SH-SY5Y (cell line): ENCODE measurements at regions not wholly inside any gene's neighbourhood (a gene's known extent, or its start where the extent isn't known, plus 50 kb on each side); places are given as distances from the start of the nearest gene placed in this dataset.

ENCODE experiments used
- GATA2 ChIP-seq: IDR thresholded peaks from 2 replicates; pipeline ENCODE4 v1.6.1; 2011; ENCODE audit warnings: mild to moderate bottlenecking, low read depth, low read length
- GATA3 ChIP-seq: IDR thresholded peaks from 2 replicates; pipeline ENCODE4 v1.6.1; 2011; ENCODE audit warnings: low read depth, mild to moderate bottlenecking, low read length, moderate library complexity

DNA sequence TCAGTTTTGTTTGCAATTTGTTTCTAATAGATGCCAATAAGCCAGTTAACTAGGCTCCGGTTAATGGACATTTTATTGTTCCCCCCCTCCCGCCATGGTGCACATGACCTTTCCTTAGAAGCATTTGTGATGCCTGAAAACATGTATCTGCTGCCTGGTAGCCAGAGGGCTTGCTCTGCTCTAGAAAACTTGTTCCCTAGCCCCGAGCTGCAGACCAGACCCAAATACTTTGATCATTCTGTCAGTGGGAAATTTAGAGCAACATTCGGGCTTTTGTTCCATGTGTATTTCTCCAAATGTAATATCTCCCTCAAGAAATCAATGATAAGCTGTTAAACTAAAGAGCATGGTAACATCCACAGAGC, 104.7 kb downstream of the EVX1 start:
- TF ChIP-seq GATA2 (no peak), GATA3 (no peak)

DNA sequence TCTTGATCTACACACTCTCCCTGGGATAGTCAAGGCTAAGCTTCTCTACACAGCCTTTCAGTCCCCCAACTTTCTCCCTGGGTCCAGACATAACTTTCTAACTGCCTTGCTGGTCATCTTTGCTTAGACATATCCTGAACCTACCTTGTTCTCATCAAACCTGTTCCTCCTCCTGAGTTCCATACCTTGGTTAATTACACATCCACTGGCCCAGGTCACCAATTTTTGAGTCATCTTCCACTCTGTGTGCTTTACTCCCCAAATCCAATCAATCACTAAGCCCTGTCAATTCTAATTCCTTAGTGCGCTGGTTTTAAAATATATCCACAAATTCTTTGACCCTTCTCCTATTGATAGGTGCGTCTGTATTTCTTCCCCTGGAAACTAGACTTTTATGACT, 107.0 kb downstream of the EVX1 start:
- TF ChIP-seq GATA3, result no peak
- TF ChIP-seq GATA2, result no peak

DNA sequence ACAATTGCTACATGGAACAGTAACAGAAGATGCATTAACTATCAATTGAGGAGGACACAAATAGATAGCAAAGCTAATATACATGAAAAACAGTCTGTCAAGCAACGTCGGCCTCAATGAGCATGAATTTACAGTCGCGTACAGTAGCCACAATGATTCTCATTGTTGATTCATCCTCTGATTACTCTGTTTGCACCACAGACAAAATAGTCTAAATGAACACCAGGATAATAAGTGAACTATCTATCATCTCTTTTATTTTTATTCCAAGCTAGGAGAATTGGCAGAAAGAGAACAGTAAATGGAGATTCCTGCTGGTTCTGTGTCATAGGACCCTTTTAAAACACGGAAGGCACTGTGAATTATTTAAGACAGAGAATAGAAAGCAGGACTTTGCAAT, 108.5 kb downstream of the EVX1 start:
- TF ChIP-seq GATA2, result no peak
- no peak for TF ChIP-seq GATA3

DNA sequence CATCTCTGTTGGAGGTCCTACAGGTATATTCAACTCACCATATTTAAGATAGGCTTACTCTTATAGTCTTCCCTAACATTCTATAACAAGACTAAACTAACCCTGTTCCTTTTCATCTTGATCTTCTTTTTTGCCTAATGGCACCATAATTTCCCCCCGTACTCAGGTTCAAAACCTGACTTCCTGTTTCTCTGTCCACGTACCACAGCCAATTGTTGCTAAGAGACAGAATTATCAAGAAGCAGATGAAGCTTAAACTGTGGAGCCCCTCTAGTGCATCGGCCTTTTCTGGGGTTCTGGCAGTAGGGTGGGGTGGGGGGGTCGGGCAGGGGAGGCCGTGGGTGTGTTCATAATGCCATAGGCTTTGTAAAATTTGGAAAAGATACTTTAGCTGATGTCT, 109.2 kb downstream of the EVX1 start:
- no peak for TF ChIP-seq GATA2

DNA sequence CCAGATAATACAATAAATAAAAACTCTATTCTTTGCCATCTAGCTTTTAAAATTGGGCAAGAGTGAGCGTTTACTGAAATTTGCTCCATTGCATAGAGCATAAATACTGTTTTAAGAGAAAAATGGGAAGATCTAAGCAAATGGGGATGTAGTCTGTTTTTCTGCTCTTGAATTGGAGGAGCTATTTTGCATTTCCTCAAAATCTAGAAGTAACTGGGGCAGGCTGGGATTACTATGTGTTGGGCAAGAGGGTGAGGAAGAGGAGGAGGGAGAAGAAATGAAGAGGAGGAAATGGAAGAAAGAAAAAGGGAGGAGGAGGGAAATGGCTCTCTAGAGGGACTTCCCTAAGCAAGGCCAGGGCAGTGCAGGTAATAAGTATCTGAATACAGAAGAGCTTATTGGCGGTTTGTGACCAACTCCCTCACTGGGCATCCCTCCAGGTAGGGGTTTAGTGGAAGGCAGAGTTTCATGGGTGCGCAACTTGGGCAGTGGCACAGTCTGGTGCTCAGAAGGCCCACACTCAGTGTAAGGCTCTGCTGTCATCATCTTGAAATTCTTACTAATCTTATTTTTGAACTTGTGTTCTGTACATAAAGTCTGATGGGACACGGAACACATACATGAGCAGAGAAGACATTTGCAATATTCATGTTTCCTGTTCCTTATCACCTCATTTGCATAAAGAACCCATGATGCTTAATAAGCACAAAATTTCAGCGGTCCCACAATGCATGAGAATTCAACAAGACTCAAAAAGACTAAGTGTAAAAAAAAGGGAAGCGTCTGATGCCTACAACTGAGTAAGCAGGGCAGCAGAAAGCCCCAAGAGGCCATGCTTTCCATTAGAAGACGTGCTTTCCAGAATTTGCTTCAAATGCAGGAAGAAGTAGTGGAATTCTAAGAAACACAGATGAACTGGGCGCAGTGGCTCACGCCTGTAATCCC, 116.9 kb downstream of the EVX1 start:
- no peak for TF ChIP-seq GATA2
- no peak for TF ChIP-seq GATA3

DNA sequence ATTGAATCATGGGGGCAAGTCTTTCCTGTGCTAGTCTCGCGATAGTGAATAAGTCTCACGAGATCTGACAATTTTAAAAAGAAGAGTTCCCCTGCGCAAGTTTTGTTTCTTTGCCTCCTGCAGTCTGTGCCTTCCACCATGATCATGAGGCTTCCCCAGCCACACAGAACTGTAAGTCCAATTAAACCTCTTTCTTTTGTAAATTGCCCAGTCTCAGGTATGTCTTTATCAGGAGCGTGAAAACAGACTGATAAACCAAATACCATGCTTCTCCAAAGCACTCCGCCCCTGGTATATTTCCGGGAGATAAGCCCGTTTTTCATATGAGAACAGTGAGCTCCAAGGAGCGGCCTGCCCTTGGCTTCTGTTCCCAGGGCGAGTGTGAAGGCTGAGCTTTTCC, 118.9 kb downstream of the EVX1 start:
- TF ChIP-seq GATA3, result no peak
- TF ChIP-seq GATA2, result no peak

DNA sequence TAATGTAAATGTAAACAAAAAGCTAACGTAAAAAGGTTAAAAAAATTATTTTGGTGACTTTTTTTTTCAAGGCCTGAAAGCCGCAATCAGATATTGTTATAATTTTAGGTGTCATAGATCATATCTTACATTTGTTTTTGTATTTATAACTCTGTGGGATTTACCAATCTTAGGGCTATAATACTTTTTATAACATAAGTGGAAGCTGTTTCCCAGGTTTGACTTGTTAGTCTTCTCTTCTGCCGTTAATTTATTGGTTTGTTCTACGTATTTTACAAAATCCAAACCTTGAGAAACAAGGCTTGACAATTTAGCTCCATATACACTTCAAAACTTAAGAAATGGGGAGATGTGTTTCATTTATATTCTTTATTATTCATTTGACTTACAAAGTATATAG, 119.4 kb downstream of the EVX1 start:
- TF ChIP-seq GATA3 (no peak), GATA2 (no peak)

DNA sequence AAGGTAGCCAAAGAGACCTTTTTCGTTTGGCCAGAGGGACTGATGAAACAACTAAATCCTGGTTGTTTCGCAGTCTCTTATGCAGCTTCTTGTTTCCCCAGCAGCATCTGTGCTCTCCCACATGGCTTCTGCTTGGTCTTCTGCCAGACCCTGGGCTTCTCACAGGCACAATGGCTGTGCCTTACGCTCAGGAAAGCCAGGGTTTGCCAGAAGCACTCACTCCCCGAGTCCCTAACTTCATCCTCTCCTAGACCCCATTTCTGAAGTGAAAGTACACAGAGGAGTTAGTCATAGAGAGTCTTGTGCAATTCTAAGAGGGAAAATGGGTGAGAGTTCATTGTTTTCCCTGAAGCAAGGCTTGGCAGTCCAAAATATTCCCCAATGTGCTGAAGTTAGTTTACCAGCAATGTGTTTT, 121.7 kb downstream of the EVX1 start:
- TF ChIP-seq GATA2, result no peak
- no peak for TF ChIP-seq GATA3

DNA sequence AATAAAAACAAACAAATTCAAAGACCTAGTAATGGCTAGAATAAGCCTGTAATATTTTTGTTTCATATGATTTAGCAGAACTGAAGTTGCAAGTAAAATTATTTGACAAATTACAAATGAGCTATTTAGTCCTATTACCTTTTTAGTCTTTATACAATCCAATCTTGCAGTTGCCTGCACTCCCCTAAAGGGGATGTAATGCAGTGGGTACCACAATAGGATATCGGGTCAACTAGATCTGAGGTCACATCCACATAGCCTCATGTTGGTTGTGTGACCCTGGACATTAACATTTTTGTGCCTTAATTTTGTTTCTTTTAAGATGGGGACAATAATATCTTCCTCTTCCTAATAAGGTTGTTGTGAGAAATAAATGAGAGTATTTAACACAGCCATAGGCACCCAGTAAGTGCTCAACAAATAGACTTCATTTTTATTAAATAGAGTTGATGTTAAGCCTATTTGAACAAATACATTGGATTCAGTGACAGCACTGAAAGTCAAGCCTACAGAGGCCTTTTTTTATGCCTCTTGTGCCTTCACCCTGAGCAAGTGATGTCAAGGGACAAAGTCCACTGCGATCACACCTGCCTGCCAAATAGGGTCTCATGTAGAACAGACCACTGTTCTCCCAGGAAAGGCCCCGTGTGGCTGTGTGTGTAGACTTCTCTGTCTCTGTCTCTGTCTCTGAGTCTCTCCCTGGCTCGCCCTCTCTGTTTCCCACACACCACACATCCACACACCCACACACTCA, 124.8 kb downstream of the EVX1 start:
- TF ChIP-seq GATA3, result no peak
- TF ChIP-seq GATA2, result no peak

DNA sequence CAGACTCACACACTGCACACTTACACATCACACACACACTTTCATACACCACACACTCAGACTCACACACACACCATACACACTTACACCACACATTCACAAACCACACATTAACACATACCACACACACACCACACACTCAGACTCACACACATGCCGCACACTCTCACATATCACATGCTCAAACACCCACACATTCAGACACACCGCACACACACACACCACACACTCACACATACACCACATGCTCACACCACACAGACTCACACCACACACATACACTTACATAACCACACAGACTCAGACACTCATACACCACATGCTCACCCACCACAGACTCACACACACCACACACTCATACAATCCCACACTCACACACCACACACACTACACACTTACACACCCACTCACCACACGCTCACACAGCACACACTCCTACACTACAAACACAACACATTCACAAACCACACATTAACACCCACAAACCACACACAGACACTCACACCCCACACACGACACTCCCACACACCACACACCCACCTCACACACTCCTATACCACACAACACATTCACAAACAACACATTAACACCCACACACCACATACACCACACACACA, 125.4 kb downstream of the EVX1 start:
- TF ChIP-seq GATA2, result no peak
- TF ChIP-seq GATA3, result no peak

DNA sequence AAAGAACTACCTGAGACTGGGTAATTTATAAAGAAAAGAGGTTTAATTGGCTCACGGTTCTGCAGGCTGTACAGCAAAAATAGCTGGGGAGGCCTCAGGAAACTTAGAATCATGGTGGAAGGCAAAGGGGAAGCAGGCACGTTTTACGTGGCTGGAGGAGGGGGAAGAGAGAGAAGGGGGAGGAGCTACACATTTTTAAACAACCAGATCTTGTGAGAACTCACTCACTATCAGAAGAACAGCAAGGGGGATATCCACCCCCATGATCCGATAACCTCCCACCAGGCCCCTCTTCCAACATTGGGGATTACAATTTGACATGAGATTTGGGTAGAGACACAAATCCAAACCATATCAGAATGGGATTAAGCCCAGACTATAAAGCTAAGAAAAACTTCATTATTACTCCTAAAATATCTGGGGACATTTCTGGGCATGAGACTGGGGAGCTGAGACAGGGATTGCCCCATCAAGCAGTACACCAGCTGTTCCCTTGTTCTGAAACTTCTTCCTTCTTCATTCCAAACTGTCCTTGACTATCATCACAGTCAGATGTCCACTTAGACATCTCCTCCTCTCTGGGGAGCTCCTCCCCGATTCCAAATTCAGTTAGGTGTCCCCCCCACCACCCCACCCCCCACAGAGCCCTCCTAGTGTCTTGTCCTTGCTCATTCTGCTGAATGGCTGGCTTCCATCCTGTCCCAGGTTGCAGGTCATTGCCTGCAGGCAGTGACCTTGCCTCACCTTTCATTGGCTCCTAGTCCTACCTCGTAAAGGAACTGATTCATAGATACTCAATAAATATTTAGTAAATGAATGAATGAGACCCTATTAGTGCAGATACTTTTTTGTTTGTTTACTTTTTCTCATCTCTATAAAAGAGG, 132.6 kb downstream of the EVX1 start:
- TF ChIP-seq GATA3 (no peak), GATA2 (no peak)

DNA sequence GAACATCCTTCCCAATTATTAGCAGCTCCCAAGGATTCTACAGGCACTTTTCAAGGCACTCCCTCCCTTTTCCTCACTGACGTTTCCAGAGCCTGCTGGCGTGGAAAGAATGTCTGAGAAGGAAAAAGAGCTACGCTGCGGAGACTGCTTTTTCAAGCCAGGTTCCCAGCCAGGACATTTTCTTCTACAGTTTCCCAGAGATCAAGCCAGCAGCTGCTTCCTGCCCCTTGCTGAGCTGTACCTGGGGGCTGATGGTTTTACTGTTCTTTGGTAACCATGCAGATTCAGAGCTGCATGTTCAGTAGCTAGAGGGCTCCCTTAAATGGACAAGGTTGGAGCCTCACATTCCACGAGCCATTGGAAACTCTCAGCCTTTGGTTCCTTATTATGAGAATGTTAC, 133.4 kb downstream of the EVX1 start:
- TF ChIP-seq GATA3, result no peak
- TF ChIP-seq GATA2, result no peak

DNA sequence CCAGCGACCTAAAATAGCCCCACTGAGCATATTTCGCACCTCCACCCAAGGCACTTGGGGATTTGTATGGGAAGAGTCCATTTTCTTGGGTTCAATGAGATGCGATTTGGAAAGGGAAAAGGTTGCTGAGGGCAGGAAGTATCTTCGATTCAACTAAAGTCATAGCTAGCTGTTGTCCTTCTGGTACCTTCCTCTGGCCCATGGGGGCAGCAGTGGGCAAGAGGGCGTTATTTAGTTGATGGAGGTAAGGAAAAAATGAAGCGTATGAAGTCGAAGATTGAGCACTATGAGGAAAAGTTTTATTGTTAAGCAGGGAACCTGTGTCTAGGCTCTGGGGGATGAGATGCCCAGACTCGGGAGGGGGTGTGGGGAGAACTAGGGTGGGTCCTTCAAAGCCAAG, 135.4 kb downstream of the EVX1 start:
- no peak for TF ChIP-seq GATA3
- no peak for TF ChIP-seq GATA2

DNA sequence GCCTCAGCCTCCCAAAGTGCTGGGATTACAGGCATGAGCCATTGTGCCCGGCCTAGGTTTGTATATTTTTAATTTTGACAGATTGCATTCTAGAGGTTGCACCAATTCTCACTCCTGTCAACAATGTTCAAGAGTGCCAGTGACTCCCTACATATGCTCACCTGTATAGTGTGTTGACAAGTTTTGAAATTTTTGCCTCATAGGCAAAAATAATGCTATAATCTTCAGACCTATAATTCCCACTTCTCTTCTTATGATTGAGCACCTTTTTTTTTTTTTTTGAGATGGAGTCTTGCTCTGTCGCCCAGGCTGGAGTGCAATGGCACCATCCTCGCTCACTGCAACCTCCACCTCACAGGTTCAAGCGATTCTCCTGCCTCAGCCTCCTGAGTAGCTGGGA, 139.7 kb downstream of the EVX1 start:
- TF ChIP-seq GATA2 (no peak), GATA3 (no peak)

DNA sequence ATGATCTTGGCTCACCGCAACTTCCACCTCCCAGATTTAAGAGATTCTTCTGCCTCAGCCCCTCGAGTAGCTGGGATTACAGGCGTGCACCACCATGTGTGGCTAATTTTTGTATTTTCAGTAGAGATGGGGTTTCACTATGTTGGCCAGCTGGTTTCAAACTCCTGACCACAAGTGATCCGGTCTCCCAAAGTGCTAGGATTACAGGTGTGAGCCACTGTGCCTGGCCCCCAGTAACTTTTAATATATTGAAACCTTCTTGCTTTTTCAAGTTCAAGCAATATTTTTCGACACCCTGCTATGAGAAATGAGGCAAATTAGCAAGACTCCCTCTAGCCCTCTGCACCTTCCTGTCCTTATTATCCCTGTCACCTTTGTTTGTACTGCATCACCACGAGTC, 144.0 kb downstream of the EVX1 start:
- no peak for TF ChIP-seq GATA2
- TF ChIP-seq GATA3, result no peak
